HG03139 (cell line): ENCODE measurements at regions not wholly inside any gene's neighbourhood (a gene's known extent, or its start where the extent isn't known, plus 50 kb on each side); places are given as distances from the start of the nearest gene placed in this dataset.
A peak's percentile ranks its signal among the peaks of the same experiment; 100 is the strongest.

Source experiments
- ATAC-seq: cut with Tn5 transposase; IDR thresholded peaks from one replicate; pipeline ENCODE4 v1.9.1; 2021; ENCODE audit not compliant: unreplicated experiment

DNA sequence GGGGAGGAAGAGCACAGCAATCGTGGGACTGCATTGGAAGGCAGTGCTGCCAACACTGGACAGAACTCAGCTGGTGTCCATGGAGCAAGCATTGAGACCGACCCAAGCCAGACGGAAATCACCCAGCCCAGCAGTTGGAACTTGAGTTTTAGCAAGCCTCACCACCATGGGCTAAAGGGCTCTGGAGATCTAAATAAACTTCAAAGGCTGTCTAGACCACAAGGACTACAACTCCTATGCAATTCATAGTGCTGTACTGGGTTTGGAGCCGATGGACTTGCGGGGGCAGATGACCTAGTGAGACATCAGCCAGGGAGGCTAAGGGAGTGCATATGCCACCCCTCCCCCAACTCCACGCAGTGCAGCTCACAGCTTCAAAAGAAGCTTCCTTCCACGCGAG lies 243.6 kb upstream of the SLC39A10 start:
- ATAC-seq: no peak

DNA sequence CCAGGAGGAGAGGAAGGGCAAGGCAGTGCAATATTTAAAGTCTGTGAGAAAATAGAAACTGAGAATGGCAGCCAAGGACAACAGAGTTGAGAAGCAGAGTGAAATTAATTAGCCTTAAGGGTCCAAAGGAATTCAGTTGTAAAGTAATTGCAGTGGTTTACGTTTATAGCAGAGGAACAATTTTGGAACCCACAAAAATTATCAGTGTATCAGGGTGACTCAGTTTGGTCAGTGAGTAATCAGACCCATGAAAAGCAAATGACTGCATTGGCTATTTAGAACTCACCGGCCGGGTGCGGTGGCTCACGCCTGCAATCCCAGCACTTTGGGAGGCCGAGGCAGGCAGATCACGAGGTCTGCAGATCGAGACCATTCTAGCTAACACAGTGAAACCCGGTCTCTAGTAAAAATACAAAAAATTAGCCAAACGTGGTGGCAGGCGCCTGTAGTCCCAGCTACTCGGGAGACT lies 245.8 kb upstream of the SLC39A10 start:
- no peak for ATAC-seq

DNA sequence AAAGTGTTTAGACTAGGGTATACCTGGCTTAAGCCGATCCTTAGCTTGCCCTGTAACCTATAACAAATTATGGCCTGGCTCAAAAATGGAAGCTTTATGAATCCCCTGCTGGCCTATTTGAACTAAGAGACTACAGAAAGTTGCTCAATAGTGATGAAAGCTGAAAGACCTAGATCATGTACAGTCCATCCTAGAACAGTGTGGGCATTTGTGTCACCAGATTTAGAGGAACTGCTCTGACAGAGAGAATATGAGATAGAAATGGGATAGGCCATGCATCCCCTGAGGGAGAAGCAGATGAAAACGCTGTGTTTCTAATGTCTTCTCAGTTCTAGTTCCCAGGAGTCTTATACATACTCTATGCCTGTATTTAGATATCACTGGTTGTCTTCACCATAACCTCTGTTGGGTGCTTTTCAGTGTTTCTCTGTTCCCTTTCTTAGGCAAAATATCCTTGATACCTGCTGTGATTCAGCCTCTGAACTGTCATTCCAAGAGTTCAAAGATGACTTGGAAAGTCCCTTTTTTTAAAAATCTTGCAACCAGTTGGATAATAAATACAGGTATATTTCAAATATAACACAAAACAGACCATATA lies 246.9 kb upstream of the SLC39A10 start:
- ATAC-seq: peak; percentile 50

DNA sequence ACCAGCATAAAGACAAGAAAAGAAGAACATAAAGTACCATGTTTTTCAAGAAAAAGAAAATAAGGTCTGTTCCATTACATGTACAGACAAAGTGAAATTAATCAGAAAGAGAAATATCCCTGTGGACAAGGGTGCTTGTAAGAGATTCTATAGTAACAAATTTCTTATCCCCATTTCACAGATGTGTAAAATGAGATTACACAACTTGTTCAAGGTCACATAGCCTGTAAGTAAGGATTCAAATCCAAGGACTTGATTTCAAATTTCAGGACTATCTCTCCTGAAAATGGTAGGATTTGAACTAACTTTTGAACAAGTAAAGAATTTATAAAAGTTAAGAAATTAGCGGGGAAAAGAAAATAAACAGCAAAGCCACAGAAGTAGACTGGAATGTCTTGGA lies 248.2 kb upstream of the SLC39A10 start:
- ATAC-seq: no peak

DNA sequence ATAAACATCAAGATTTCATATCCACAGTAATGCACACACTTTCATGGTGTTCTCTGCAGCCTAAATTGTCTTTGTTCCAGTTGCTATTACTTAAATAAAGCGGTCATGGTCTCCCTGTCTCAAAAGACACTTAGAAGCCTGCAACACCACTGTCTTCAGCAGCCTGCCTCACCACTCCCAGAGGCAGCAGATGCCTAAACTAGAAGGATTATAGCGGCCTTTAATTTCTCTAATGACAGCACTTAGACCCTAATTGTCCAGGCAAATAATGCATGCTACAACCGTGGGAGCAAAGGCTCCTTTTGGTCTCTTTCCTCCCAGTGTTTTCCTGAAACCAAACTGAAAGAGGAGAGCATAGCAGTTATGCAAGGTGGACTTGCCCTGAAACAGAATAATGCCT lies 248.8 kb upstream of the SLC39A10 start:
- ATAC-seq: no peak

DNA sequence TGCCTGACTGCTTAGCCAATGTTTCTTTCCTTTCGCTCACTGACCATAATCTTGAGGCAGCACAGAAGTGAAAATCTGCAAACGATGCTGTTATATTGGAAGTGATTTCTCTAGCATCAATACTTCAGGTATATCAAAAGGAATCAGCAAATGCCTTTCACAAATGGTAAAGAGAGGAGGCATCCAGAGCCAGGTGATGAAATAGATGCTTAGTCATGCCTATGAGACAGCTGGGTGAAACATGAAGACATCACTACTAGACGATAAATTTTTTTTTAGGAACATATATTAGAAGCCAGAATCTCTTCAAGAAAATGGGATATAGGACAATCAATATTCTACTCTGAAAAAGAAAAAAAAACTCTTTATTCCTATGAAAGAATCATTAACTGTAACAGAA lies 249.2 kb upstream of the SLC39A10 start:
- ATAC-seq: no peak

DNA sequence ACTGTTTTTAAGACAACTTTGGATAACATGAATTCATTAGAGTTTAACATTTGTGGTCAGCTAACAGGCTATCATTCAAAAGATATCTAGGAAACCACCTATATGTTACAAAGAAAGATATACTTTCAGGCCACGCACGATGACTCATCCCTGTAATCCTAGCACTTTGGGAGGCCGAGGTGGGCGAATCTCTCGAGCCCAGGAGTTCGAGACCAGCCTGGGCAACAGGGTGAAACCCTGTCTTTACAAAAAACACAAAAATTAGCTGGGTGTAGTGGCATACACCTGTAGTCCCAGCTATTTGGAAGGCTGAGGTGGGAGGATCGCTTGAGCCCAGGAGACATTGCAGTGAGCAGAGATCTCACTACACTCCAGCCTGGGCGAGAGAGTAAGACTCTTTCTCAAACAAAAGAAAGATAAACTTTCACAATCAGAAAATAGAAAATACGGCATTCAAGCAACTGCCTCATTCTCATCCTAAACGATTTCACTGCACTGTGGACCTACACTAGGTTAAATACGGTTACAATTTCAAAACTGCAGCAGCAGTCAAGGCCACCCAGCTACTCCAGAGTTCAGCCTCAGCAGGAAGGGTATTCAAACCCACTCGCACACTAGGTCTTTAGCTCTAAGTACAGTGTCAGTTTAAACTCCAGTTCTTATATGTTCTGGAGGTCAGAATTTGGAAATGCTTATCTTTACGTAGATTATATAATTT lies 250.0 kb upstream of the SLC39A10 start:
- ATAC-seq: no peak

DNA sequence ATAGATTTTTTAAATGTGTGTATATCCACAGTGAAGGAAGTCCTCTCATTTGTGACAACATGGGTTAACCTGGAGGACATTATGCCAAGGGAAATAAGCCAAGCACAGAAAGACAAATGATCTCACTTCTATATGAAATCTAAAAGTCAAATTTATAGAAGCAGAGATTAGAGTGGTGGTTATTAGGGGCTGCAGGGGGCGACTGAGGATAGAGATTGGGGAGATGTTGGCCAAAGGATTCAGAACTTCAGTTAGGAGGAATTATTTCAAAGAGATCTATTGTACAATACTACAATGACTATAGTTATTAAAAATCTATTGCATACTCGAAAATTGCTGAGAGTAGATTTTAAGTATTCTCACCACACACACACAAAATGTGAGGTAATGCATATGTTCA lies 252.4 kb upstream of the SLC39A10 start:
- no peak for ATAC-seq

DNA sequence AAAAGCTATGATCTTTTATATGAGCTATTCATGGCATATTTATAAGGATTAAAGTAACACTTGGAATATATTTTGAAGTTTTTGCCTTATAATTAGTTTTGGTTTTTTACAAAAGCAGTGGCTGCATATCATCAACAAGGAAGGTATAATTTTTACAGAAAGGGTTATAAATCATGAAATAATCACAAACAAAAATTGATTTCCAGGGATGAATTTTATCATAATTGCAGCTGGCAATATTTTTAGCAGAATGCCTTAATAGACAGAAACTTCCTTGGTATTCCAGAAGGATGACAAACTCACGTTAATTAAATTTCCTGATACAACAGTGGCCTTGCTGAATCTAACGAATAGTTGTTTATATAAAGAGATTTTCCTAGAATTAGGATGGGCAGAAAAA lies 260.5 kb upstream of the SLC39A10 start:
- no peak for ATAC-seq

DNA sequence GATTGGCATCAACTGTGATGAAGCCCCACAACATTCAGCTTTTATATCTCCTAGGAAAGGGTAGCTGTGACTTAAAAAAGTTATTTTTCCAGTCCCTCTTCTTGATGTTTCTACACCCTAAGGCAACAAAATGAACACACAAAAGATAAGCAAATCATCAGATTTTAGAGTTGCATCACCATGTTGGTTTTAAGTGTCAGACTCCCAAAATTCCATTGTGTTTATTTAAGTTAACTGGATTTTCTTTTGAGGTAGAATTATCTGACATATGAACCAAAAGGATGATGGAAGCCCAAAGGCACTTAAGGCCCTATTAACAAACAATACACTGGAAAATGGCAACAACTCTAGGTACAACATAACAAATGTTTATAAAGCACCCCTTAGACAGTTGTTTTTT lies 261.7 kb upstream of the SLC39A10 start:
- ATAC-seq: no peak

DNA sequence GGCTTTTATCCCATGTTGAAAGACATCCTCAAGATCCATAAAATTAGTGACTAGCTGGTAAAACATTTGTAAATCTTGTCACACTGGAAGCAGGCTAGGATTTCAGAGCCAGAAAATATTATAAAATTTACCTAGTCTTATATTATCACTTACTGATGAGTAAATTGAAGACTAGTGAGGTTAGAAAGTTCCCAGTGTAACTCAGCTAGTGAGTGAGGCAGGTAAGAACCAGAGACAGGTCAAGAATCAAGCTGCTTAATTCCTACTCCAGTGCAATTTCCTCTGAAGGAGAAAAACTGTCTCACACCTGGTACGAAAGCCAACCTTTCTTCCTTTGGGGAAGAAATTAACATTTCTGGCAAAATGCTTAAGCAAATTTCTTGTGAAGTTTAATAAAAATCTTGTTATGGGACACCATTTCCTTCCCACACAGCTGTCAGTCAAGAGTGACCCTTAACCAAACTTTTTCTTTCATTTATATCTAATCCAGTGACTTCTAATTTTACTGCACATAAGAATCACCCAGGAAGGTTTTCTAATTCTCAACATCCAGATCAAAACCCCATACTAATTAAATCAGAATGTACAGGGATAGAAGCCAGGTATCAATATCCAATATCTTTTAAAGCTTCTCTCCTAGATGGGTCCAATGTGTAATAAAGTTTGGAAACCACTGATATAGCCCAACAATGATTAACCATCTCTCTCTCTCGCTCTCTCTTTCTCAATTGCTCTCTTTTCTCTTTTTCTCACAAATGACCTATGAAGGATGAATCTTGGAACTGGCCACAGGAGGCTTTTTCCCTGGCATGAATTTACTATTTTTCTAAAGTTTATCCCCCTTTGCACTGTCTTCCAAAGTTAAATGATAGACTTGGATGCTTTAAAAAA lies 264.3 kb upstream of the SLC39A10 start:
- peak; percentile 64 for ATAC-seq

DNA sequence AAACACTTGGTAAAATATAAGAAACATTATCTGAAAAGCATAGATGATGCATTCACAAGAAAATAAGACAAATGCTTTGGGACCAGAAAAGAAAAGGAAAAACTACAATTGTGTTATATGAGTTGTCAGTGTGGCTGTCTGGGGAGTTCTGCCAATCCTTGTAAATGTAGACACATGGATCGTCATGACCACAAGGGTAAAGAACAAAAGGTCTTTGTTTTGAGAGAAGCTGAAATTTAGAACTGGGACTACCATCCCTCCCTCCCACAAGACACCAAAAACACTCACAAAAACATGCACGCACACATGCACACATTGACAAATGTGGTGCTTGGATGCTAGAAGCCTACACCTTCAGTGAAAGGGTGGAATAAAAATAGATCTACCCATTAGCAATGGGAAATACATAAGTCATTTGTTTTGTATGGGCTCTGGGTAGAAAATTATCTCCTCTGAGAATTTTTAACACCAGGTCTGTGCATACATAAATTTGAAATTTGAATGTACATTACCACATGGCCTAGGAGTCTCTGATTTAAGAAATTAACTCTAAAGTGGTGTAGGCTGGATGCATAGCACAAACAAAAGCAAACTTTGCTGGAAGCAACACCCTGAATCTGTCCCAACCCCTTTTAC lies 266.2 kb upstream of the SLC39A10 start:
- no peak for ATAC-seq

DNA sequence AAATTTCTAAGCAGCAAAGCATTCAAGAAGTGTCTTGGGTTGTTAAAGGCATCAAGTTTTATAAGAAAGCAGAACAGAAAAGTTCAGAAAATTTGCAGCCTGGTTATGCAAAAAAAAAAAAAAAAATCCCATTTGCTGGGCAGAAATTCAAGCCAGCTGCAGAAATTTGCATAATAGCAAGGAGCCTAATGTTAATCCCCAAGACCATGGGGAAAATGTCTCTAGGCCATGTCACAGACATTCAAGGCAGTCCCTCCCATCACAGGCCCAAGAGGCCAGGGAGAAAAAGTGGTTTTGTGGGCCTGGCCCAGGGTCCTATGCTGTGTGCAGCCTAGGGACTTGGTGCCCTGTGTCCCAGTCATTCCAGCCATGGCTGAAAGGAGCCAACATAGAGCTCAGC lies 269.0 kb upstream of the SLC39A10 start:
- ATAC-seq: no peak

DNA sequence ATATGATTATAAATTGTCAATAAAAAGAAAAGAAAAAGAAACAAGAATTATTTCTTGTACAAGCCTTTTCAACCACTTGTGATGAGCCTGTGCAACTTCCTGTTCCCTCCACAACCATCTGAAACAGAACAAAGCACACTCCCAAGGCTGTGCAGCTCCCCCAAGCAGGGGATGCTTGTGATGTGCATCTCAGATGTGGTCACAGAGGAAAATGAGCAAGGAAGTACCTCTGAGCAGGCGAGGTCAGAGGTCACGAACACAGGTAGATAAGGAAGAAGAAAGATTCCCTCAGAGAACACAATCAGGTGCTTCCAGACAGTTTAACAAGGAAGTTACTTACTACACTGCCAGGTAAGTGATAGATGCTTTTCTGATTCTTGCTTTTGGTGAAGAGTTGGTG lies 274.8 kb upstream of the SLC39A10 start:
- ATAC-seq: peak; percentile 68

DNA sequence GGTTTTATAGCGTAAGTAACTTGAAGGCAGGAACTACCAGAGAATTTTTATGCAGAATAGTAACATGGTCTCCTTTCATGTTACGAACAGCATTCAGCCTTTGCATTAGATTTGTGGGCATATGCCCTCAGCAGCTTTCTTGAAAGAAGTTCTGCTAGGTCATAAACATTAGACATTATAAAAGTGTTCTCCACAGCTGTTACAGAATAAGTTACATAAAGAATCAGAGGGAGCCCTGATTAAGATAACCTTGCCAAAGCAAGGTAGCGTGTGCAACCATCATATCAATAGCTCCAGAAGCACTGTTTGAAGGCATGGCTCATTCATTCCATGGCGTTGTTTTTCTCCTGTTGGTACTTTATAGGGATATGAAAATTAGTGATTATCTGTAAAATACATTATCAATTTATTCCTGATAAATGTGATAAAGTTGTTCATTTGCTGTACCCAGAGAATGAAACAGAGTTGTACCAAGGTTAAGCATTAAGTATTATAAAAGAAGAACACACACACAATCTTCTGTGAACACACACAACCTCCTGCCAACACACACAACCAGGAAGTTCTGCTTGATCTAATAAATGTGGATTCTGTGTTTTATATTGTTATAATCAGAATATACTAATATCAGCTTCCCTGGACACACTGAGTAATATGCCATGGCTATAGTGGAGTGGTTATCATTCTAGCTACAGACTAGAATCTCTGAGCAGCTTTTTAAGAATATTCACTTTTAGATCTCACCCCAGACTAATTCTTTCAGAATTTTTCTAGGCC lies 286.7 kb upstream of the SLC39A10 start:
- ATAC-seq: no peak

DNA sequence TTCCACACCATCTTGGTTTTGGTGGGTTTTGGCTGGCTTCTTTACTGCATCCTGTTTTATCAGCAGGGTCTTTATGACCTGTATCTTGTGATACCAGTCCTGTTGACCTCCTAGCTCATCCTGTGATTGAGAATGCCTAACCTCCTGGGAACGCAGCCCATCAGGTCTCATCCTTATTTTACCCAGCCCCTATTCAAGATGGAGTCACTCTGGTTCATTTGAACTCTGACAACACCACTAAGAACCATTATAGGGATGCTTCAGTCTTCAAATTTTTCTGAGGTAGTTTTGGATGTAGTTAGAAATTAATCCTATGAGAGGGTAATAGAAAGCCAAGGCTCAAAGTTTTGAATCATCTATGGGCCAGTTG lies 287.8 kb upstream of the SLC39A10 start:
- ATAC-seq: no peak

DNA sequence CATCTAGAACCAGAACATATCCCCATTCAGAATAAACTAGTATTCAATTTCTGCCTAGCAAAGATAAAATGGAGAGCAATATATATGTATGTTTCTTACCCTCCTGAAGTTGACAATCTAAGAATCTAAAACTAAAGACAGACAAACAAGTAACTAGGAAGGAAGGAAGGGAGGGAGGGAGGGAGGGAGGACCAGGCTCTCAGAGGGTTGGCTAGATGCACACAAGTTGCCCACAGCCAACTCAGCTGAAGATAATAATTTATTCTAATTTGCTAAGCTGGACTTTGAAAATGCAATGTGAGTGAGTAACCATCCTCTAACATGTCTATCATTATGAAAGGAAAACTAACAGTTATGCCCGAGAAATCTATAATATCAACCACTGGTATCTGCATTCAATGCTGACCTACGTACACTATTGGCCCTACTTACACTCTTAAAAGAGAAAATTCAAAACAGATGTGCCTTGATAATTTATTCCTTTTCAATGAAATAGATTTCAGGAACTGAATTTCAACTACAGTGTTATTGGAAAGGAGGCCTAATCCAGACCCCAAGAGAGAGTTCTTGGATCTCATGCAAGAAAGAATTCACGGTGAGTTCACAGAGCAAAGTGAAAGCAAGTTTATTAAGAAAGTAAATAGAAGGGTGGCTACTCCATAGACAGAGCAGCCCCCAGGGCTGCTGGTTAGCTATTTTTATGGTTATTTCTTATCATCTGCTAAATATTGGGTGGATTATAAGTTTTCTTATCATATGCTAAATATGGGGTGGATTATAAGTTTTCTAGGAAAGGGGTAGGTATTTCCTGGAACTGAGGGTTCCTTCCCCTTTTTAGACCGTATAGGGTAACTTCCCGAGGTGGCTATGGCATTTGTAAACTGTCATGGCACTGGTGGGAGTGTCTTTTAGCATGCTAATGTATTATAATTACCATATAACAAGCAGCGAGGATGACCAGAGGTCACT lies 288.5 kb upstream of the SLC39A10 start:
- no peak for ATAC-seq

DNA sequence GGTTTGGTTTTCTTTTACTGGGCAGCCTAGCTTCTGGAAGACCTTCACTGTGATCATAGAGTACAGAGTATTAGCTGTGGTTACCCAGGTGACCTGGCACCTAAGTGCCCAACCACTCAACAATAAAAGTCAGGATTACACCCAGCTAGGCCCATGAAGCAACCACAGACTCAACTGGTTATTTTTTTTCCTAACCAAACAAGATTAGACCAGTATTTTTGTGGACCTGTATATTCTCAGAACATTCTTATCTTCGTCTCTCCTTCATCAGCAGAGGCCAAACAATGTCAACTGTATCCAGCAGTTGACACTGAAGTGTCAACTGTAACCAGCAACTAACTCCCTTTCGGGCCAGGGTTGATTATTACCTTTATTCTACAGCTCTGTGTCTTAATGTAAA lies 289.2 kb upstream of the SLC39A10 start:
- ATAC-seq: no peak
